Activated T-cell treated with anti-CD3 and anti-CD28 coated beads for 48 hours (primary cell): ENCODE measurements at regions not wholly inside any gene's neighbourhood (a gene's known extent, or its start where the extent isn't known, plus 50 kb on each side); places are given as distances from the start of the nearest gene placed in this dataset.
"Not testable (repeated sequence)": the region's sequence is repeated elsewhere in the genome, so short reads cannot be mapped to it uniquely, and the experiment has no call there.

Experiments used
- DNase-seq: peaks from one replicate; pipeline ENCODE4 v3.0.0-alpha.2; 2020; ENCODE audit warnings: low read depth

- no peak for DNase-seq
Measured at GRCh38 chr3:177842743-177843734, 645.8 kb upstream of the TBL1XR1 start.

GRCh38 chr3:177852001-177852807 is 654.9 kb upstream of the TBL1XR1 start:
- no peak for DNase-seq

- DNase-seq = no peak
Measured at GRCh38 chr3:177855021-177855420, 657.7 kb upstream of the TBL1XR1 start.

DNA sequence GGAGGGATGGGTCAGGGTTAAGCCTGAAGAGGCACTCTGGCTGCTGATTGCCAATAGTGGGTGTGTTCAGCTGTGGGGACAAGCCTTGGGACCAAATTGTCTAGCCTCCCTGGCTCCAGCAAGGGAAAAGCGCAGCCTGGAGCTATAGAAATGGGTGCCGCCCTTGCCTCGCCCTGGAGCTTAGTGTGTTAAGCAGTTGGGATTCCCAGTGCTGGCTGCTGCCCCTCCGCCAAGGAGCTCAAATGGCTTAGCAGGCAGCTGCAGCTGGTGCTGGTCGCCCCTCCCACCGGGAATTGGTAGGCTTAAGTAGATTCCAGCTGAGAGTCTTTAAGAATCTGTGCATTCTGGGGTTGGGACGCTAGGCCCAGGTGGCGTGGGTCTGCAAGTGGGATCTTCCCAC is 662.9 kb upstream of the TBL1XR1 start:
- DNase-seq = no peak

- DNase-seq = no peak
Measured at GRCh38 chr3:177862962-177863491, 665.7 kb upstream of the TBL1XR1 start.

DNA sequence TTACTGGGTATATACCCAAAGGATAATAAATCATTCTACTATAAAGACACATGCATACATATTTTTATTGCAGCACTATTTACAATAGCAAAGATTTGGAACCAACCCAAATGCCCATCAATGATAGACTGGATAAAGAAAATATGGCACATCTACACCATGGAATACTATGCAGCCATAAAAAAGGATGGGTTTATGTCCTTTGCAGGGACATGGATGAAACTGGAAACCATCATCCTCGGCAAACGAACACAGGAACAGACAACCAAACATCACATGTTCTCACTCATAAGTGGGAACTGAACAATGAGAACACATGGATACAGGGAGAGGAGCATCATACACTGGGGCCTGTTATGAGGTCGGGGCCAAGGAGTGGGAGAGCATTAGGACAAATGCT is 665.0 kb upstream of the KCNMB2 start:
- DNase-seq = not testable (repeated sequence)

- no peak for DNase-seq
Measured at GRCh38 chr3:177878192-177878591, 658.0 kb upstream of the KCNMB2 start.

GRCh38 chr3:177878957-177879356 is 657.3 kb upstream of the KCNMB2 start:
- no peak for DNase-seq

DNA sequence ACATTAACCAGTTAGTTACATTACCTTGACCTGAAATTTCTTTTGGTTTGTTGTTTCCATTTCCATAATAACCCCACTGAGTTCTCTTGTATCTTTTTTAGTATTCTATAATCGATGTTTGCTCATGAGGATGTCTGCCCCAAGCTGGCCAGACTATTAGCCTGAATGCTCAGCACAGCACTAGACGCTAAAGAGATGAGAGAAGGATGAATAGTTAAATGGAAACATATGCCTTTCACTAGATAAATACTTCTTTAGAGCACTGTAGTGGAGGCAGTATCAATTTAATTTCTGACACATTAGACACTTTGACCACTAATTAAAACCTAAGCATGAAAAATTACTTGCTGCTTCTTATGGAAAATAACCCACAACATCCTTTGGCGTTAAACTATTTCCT is 654.9 kb upstream of the KCNMB2 start:
- DNase-seq = no peak

DNA sequence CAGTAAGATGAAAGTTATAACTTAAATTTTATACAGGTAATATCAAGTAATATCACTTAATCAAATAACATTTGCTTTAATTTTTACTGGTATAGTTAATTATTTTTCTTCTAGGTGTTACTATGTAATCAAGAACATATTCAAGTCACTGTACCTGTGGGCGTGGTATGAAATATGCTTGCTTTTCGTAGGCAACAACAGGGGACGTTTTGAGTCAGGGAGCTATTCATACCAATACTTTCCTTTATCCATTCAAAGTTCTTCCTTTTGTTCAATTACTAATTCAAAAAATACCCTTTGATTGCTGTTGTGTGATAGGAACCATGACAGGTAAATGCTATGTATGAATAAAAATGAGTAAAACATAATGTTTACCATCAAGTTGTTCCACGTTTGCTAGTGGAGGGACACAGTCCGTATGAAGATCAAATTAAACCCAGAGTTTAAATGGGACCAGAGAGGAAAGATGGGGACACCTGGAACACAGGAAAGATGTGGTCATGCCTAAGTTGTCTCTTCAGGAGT is 654.0 kb upstream of the KCNMB2 start:
- no peak for DNase-seq

DNA sequence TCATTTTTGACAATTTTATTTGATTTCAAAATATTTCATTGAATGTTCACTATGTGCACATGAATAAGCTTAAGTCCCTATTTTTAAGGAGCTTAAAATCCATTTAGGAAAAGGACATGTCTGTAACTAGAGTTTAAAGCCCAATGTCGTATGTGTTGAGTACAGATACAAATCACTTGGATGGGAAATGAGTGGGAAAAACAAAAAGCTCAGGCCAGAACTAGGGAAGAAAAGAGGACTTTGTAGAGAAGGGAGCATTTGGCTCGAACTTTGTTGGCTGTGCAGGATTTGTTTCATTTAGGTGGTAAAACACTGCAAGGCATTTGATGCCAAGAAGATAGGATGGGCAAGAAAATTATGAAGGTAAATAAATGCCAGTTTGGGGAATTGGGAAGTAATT is 653.1 kb upstream of the KCNMB2 start:
- DNase-seq = no peak

GRCh38 chr3:177883957-177884356 is 652.3 kb upstream of the KCNMB2 start:
- no peak for DNase-seq

DNA sequence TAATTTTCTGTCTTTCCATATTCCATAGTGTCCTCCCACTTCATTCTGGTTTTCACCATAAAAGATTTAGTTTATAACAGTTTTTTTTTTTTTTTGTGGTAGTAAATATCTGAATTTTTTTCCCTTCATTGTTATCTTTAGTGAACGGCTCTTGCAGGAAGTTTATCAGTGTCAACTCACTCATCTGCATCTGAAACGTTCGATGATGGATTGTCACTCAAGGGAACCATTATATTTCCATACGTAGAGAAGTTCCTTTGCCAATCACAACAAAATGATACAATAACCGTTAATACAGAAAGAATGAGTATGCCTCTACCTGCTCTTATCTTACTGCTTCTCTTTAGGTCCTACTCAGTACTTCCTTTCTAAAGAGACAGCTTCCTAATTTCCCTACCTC is 651.2 kb upstream of the KCNMB2 start:
- no peak for DNase-seq

DNA sequence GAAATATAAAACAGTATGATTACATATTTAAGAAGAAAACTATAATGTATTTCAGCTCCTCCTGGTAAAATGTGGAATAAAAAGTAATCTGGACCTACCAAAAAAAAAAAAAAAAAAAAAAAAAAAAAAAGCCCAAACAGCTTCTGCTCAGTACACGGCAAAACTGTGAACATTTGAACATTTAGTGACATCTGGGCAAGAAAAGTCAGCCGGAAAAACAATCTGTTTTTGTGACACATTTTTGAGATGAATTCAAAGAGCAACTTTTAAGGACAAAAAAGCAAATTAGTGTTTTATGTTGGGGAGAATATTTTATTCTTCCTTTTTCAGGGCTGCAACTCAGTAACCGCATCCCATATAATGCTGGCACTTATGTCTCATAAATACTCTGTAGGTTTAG is 649.7 kb upstream of the KCNMB2 start:
- no peak for DNase-seq

DNA sequence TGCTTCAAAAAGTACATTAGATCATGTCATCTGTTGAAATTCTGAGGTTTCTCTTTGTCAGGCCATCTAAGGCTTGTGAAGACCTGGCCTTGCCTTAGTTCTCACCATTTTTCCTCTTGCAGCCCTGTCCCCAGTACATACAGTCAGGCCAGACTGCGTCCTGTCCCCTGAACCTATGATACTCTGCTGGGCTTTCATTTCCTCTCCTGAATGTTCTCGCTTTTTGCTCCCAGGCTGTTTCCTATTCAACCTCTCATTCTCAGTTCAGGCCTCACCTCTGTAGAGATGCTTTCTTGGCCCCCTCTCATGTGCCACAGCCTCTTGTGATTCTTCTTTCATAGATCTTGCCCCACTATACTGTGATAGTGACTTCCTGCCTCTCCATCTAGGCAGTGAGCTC is 648.8 kb upstream of the KCNMB2 start:
- no peak for DNase-seq

DNA sequence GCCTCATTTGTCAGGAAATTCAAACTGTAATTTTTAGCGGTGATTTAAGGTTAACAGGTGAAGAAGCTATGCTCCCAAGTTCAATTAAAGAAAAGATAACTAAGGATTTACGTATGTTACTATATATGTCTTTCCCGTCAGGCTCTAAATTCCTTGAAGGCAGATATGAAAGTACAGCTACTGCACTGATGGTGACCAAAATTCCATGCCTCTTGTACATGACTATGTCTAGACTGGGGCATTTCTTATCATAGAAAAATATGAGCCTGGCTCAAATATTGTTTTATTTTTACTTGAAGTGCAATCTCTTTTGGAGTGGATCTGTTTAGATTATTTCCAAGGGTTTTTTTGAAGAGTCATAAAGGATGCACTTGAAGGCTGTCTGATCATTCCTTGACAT is 647.1 kb upstream of the KCNMB2 start:
- DNase-seq = no peak

GRCh38 chr3:177889652-177890358 is 646.4 kb upstream of the KCNMB2 start:
- DNase-seq = no peak

DNA sequence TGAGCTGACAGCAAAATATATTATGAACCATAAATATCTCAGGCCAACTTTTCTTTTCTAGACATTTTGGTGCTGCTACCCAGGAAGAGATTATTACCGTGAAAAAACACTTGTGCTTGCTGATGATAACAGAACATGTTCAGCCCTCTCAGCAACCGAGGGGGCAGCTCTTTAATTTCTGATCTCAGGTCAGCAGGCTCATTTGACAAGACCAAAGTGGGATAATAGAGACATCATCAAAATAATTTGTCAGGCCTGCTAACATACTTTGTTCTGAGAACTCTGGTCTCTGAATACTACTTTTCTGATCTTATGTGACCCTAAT is 645.9 kb upstream of the KCNMB2 start:
- DNase-seq = no peak

DNA sequence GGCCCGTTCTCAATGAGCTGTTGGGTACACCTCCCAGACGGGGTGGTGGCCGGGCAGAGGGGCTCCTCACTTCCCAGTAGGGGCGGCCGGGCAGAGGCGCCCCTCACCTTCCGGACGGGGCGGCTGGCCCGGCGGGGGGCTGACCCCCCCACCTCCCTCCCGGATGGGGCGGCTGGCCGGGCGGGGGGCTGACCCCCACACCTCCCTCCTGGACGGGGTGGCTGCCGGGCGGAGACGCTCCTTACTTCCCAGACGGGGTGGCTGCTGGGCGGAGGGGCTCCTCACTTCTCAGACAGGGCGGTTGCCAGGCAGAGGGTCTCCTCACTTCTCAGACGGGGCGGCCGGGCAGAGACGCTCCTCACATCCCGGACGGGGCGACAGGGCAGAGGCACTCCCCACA is 644.7 kb upstream of the KCNMB2 start:
- DNase-seq = not testable (repeated sequence)

DNA sequence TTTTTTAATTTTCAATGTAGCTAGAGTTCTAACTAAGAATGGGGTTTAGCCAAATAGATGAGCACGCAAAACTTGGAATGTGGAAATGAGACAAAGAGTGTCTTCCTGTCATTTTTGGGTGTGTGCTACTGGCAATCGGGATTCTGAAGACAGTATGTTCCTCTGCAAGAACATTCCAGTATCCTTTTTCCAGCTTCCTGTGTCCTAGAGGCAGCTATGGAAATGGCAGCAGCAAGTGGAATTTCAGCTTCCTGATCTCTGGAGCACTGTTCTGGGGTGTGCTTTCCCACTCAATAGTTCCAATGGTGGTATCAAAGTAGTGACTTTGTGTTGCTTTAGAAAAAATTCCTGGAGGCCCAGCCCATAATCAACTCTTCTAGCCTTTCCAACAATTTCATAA is 642.9 kb upstream of the KCNMB2 start:
- DNase-seq = no peak

DNA sequence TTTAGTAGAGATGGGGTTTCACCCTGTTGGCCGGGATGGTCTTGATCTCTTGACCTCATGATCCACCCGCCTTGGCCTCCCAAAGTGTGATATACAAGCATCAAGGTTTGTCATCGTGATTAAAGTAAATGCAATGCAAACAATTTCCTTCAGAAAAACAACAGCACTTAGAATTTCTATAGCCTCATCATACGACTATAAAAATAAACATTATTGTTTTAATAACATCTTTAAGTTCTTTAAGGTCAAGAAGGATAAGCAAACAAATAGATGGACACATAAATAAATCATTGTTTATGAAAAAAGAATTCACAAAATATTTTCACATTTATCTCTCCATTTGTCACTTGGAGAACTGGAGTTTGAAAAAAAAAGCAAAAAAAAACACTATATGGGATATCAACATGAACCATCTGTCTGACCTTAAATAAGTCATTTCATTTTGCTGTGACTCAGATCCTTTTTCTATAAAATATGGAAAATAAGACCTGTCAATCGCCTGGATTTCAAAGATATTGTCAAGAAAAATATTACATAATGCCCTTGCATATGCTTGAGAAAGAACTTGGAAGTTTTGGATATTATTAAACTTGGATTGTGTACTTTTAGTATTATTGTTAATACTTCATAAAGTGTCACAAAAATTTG is 642.0 kb upstream of the KCNMB2 start:
- no peak for DNase-seq

DNA sequence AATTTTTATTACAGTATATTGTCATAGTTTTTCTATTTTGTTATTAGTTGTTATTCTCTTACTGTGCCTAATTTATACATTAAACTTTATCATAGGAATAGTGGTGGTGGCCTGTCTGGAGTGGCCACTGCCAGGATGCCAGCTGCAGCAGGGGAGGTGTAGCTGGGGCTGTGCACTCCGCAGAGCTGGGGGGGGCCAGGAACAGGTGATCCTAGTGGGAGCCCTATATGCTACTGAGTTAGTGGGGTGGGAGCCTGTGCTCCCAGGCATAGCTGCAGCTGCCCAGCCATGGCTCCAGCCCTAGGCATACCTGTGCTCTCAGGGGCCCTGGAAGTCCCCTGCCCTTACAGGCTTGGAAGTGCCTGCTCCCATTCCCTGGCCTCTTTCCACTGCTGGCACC is 638.1 kb upstream of the KCNMB2 start:
- no peak for DNase-seq
